H1 (cell line): ENCODE measurements at regions not wholly inside any gene's neighbourhood (a gene's known extent, or its start where the extent isn't known, plus 50 kb on each side); places are given as distances from the start of the nearest gene placed in this dataset.
A peak's percentile ranks its signal among the peaks of the same experiment; 100 is the strongest.

Experiments
- CHD7 ChIP-seq: fragments of 300-600 bp; sonication (generic); IDR thresholded peaks from 2 replicates; pipeline ENCODE4 v1.7.1; 2012; ENCODE audit warnings: low read length, moderate library complexity, mild to moderate bottlenecking, inconsistent platforms; ENCODE audit not compliant: insufficient replicate concordance
- POLR2AphosphoS5 ChIP-seq: IDR thresholded peaks from 2 replicates; pipeline ENCODE4 v1.6.1; 2011; ENCODE audit warnings: low read depth, low read length
- SIRT6 ChIP-seq: IDR thresholded peaks from one replicate; pipeline ENCODE4 v1.7.1; 2012; ENCODE audit warnings: low read length, inconsistent platforms
- TAF7 ChIP-seq: optimal IDR thresholded peaks from 2 replicates; pipeline ENCODE3; 2011; ENCODE audit warnings: low read depth, mild to moderate bottlenecking, inconsistent platforms, low read length, moderate library complexity, borderline replicate concordance
- TF ChIP-seq, protein P1 (sequence below): IDR thresholded peaks from 2 replicates; pipeline ENCODE4 v1.6.1; 2011; ENCODE audit warnings: low read length, improper control_type of control experiment
- TF ChIP-seq, protein P2 (sequence below), 3 experiments: IDR thresholded peaks; 1 replicate in 2 of 3; 2 replicates in 1 of 3; pipeline versions ENCODE4 v1.5.1 to v1.6.1; 2011; ENCODE audit warnings: low read length in 3 of 3, mild to moderate bottlenecking in 3 of 3, inconsistent platforms in 2 of 3, low read depth in 1 of 3, moderate library complexity in 1 of 3; ENCODE audit not compliant: insufficient read depth in 1 of 3; ENCODE audit errors: control extremely low read depth in 1 of 3

GRCh38 chr6:27809939-27810767 is 102.0 kb downstream of the OR2B2 start (continued):
- TF ChIP-seq CHD7, result peak; percentile 36
- TF ChIP-seq, protein P1, sequence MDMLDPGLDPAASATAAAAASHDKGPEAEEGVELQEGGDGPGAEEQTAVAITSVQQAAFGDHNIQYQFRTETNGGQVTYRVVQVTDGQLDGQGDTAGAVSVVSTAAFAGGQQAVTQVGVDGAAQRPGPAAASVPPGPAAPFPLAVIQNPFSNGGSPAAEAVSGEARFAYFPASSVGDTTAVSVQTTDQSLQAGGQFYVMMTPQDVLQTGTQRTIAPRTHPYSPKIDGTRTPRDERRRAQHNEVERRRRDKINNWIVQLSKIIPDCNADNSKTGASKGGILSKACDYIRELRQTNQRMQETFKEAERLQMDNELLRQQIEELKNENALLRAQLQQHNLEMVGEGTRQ, result 0 out of 2 replicates have a peak, but pooled peaks have one; percentile 6
- peak; percentile 23 for TF ChIP-seq SIRT6
- peak; percentile 99 for TF ChIP-seq POLR2AphosphoS5
- peak; percentile 99 for TF ChIP-seq TAF7
- TF ChIP-seq, protein P2, sequence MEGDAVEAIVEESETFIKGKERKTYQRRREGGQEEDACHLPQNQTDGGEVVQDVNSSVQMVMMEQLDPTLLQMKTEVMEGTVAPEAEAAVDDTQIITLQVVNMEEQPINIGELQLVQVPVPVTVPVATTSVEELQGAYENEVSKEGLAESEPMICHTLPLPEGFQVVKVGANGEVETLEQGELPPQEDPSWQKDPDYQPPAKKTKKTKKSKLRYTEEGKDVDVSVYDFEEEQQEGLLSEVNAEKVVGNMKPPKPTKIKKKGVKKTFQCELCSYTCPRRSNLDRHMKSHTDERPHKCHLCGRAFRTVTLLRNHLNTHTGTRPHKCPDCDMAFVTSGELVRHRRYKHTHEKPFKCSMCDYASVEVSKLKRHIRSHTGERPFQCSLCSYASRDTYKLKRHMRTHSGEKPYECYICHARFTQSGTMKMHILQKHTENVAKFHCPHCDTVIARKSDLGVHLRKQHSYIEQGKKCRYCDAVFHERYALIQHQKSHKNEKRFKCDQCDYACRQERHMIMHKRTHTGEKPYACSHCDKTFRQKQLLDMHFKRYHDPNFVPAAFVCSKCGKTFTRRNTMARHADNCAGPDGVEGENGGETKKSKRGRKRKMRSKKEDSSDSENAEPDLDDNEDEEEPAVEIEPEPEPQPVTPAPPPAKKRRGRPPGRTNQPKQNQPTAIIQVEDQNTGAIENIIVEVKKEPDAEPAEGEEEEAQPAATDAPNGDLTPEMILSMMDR (IDR thresholded peaks at IDR 0.05; ENCODE audit: control extremely low read depth in 1 of 3, insufficient read depth in 1 of 3, low read depth in 1 of 3, low read length in 3 of 3), result peak in 1 of 3 experiments; percentile 6; a peak in 1 of 4 replicates
